ENCODE measurements at regions not wholly inside any gene's neighbourhood (a gene's known extent, or its start where the extent isn't known, plus 50 kb on each side); places are given as distances from the start of the nearest gene placed in this dataset.
"Not testable (repeated sequence)": the region's sequence is repeated elsewhere in the genome, so short reads cannot be mapped to it uniquely, and the experiment has no call there.

- not testable (repeated sequence) for TF ChIP-seq CTCF (conservative IDR thresholded peaks at IDR 0.05; ENCODE audit: low read length); EZH2phosphoT487 (IDR thresholded peaks at IDR 0.05; ENCODE audit: borderline replicate concordance, low read depth, low read length)
Observed at GRCh38 chr11:50348018-50348417, 315.3 kb downstream of the OR4C45 start.

All from OCI-LY7 (cell line).